GM12878 (cell line): ENCODE measurements at regions not wholly inside any gene's neighbourhood (a gene's known extent, or its start where the extent isn't known, plus 50 kb on each side); places are given as distances from the start of the nearest gene placed in this dataset.

Experiments used
- HDAC6 ChIP-seq: fragments of 200-600 bp; sonication (generic); IDR thresholded peaks from one replicate; pipeline ENCODE4 v1.8.0; 2017; ENCODE audit warnings: antibody characterized with exemption; ENCODE audit not compliant: unreplicated experiment
- TF ChIP-seq, protein P1 (sequence below): fragments of 150-350 bp; IDR thresholded peaks from 2 replicates; pipeline ENCODE4 v1.6.1; 2016; ENCODE audit warnings: low read depth, low read length
- TF ChIP-seq, protein P2 (sequence below): fragments of 450-650 bp; formaldehyde crosslinking; IDR thresholded peaks from 2 replicates; pipeline ENCODE4 v1.5.0; 2022; ENCODE audit warnings: mild to moderate bottlenecking, missing genetic modification characterization
- TF ChIP-seq, protein P3 (sequence below): fragments of 450-650 bp; IDR thresholded peaks from 2 replicates; pipeline ENCODE4 v1.6.1; 2017; ENCODE audit warnings: mild to moderate bottlenecking, low read depth, inconsistent platforms; ENCODE audit not compliant: poor library complexity, severe bottlenecking

DNA sequence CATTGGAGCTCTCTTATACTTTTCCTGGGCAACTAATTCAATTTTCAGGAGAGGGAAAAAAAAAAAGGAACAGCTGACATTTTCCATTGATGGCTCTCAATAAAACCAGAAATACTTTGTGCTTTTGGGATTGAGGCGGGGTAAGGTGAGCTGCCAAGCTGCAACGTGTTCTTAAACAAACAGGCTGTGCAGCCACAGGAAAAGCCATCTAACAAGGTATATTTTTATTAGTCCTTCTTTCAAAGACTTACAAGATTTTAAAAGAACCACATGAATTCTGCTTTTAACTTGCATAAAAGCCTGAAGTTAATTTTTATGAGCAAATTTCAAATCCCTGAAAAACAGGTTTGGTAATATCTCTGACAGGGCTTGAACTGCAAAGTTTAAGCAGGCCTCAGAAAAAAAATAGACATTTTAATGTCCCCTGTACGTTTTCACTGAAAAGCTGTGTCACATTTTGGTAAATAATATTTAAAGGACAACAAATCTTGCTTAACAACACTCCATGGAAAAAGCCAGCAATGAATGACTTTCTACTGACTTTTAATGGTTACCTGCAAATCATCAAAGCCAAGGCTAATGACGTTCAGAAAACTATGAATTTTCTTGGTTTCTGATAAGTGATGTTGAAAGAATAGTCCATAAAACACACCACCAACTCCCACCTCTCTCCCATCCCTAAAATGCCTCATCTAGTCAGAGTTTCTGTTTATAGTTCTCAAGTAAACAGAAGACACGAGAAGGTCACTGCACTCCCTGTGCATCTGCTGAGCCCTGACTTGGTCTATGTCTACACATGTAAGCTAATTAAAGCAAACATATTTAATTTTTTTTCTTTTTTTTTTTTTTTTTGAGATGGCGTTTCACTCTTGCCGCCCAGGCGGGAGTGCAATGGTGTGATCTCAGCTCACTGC, 433.6 kb downstream of the PIK3R1 start (continued):
- TF ChIP-seq, protein P1, sequence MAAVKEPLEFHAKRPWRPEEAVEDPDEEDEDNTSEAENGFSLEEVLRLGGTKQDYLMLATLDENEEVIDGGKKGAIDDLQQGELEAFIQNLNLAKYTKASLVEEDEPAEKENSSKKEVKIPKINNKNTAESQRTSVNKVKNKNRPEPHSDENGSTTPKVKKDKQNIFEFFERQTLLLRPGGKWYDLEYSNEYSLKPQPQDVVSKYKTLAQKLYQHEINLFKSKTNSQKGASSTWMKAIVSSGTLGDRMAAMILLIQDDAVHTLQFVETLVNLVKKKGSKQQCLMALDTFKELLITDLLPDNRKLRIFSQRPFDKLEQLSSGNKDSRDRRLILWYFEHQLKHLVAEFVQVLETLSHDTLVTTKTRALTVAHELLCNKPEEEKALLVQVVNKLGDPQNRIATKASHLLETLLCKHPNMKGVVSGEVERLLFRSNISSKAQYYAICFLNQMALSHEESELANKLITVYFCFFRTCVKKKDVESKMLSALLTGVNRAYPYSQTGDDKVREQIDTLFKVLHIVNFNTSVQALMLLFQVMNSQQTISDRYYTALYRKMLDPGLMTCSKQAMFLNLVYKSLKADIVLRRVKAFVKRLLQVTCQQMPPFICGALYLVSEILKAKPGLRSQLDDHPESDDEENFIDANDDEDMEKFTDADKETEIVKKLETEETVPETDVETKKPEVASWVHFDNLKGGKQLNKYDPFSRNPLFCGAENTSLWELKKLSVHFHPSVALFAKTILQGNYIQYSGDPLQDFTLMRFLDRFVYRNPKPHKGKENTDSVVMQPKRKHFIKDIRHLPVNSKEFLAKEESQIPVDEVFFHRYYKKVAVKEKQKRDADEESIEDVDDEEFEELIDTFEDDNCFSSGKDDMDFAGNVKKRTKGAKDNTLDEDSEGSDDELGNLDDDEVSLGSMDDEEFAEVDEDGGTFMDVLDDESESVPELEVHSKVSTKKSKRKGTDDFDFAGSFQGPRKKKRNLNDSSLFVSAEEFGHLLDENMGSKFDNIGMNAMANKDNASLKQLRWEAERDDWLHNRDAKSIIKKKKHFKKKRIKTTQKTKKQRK: no peak
- TF ChIP-seq HDAC6: no peak
- TF ChIP-seq, protein P2, sequence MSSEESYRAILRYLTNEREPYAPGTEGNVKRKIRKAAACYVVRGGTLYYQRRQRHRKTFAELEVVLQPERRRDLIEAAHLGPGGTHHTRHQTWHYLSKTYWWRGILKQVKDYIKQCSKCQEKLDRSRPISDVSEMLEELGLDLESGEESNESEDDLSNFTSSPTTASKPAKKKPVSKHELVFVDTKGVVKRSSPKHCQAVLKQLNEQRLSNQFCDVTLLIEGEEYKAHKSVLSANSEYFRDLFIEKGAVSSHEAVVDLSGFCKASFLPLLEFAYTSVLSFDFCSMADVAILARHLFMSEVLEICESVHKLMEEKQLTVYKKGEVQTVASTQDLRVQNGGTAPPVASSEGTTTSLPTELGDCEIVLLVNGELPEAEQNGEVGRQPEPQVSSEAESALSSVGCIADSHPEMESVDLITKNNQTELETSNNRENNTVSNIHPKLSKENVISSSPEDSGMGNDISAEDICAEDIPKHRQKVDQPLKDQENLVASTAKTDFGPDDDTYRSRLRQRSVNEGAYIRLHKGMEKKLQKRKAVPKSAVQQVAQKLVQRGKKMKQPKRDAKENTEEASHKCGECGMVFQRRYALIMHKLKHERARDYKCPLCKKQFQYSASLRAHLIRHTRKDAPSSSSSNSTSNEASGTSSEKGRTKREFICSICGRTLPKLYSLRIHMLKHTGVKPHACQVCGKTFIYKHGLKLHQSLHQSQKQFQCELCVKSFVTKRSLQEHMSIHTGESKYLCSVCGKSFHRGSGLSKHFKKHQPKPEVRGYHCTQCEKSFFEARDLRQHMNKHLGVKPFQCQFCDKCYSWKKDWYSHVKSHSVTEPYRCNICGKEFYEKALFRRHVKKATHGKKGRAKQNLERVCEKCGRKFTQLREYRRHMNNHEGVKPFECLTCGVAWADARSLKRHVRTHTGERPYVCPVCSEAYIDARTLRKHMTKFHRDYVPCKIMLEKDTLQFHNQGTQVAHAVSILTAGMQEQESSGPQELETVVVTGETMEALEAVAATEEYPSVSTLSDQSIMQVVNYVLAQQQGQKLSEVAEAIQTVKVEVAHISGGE (CRISPR knock-in tag): no peak
- TF ChIP-seq, protein P3, sequence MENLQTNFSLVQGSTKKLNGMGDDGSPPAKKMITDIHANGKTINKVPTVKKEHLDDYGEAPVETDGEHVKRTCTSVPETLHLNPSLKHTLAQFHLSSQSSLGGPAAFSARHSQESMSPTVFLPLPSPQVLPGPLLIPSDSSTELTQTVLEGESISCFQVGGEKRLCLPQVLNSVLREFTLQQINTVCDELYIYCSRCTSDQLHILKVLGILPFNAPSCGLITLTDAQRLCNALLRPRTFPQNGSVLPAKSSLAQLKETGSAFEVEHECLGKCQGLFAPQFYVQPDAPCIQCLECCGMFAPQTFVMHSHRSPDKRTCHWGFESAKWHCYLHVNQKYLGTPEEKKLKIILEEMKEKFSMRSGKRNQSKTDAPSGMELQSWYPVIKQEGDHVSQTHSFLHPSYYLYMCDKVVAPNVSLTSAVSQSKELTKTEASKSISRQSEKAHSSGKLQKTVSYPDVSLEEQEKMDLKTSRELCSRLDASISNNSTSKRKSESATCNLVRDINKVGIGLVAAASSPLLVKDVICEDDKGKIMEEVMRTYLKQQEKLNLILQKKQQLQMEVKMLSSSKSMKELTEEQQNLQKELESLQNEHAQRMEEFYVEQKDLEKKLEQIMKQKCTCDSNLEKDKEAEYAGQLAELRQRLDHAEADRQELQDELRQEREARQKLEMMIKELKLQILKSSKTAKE: no peak
